Small intestine (tissue), 7 donors: ENCODE measurements at regions not wholly inside any gene's neighbourhood (a gene's known extent, or its start where the extent isn't known, plus 50 kb on each side); places are given as distances from the start of the nearest gene placed in this dataset.
"Not testable (repeated sequence)": the region's sequence is repeated elsewhere in the genome, so short reads cannot be mapped to it uniquely, and the experiment has no call there.

Experiments used
- DNase-seq, 2 donors: peaks; one replicate each; pipeline versions ENCODE4 v3.0.0 to v3.0.0-alpha.2; 2013
- FAIRE-seq: peaks from 2 replicates; lab custom pipeline; 2012; peaks lifted over from hg19 to GRCh38; lab: Jason Lieb, UNC
- H3K27ac ChIP-seq, 3 donors: one replicate each; pipeline ENCODE4 v1.5.1; 2013; ENCODE audit warnings: low read length in 2 of 3, mild to moderate bottlenecking in 2 of 3, control low read depth in 1 of 3, inconsistent platforms in 1 of 3, low read depth in 1 of 3, moderate library complexity in 1 of 3
- H3K27me3 ChIP-seq, 3 donors: one replicate each; pipeline ENCODE4 v1.6.1; 2013; ENCODE audit warnings: low read length in 3 of 3, inconsistent platforms in 1 of 3; ENCODE audit not compliant: control insufficient read depth in 3 of 3, insufficient read depth in 3 of 3
- H3K36me3 ChIP-seq, 3 donors: one replicate each; pipeline ENCODE4 v1.6.1; 2013; ENCODE audit warnings: low read length in 3 of 3, inconsistent platforms in 1 of 3, low read depth in 1 of 3, mild to moderate bottlenecking in 1 of 3, moderate library complexity in 1 of 3; ENCODE audit not compliant: control insufficient read depth in 3 of 3, insufficient read depth in 2 of 3
- H3K4me1 ChIP-seq, 3 donors: one replicate each; pipeline ENCODE4 v1.6.1; 2013; ENCODE audit warnings: low read length in 2 of 3, inconsistent platforms in 1 of 3, low read depth in 1 of 3, mild to moderate bottlenecking in 1 of 3, moderate library complexity in 1 of 3; ENCODE audit not compliant: control insufficient read depth in 3 of 3, insufficient read depth in 2 of 3
- H3K4me3 ChIP-seq, 3 donors: one replicate each; pipeline ENCODE4 v1.5.1; 2013; ENCODE audit warnings: low read length in 3 of 3, control low read depth in 1 of 3, inconsistent platforms in 1 of 3, low read depth in 1 of 3, mild to moderate bottlenecking in 1 of 3, moderate library complexity in 1 of 3
- H3K9me3 ChIP-seq, 2 donors: one replicate each; pipeline ENCODE4 v1.6.1; 2013; ENCODE audit warnings: low read depth in 1 of 2, low read length in 1 of 2; ENCODE audit not compliant: control insufficient read depth in 2 of 2, insufficient read depth in 1 of 2
- WGBS, 3 donors: extraction: QIAGEN DNeasy Blood & Tissue Kit; methylation state at CpG; one replicate each; pipeline ENCODE4 v1.1.7; 2013; 5-methylcytosine and 5-hydroxymethylcytosine counted together
- donor health status: healthy with polysubstance abuse.
- donor health status: control.
- donor health status: control.
- donor health status: Bipolar disorder and iron deficiency.
- donor health status: healthy.

DNA sequence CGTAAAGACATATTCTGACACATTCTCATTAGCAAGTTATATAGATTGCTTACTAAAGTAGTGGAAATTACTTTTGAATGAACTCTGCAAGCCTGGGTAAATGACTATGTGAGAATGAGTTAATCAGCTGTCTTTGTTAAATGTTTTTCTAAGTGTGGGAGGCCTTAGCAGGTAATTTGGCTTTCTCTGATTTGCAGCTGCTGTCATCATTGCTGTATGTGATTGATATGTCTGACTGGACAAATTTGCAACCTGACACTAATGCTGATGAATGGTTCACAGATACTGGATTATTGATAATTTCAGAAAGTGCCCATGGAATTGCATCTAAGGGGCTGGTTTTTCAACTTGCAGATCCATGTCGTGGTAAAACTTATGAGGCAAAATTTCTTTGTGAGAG is 372.2 kb upstream of the SGO1 start:
- H3K27me3 ChIP-seq: no peaks in the 10 kb centered on the region
- DNase-seq: no peak
- no peaks in the 10 kb centered on the region for H3K36me3 ChIP-seq
- no peak for FAIRE-seq
- H3K9me3 ChIP-seq: no peaks in the 10 kb centered on the region
- no peak overlapping the region for H3K4me3 ChIP-seq
- no peaks in the 10 kb centered on the region for H3K4me1 ChIP-seq
- H3K27ac ChIP-seq: no peak overlapping the region
- 72 to 82% (median 80%) methylated on average over 2 of the region's 2 CpGs for WGBS, 3 donors

DNA sequence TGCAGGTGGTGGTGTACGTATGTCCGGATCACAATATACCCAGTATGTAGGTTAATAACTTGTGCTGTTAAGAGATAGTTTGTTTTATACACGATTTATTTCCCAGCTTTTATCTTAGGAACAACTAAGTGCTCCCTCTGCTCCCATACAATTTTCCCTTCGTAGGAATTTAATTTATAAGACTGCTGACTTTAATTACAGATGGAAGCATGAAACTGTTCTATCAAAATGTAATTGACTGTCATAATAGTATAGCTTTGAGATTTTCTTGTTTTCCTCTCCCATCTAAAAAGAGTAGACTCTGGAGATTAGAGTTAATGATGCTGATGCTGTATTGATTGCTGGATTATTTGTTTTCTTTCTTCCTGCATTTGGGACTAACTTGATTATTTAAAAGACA is 370.7 kb upstream of the SGO1 start:
- 81 to 88% (median 86%) methylated on average over 4 of the region's 4 CpGs for WGBS, 3 donors
- H3K9me3 ChIP-seq: peaks cover 0 to 4% of the 10 kb centered on the region in 2 donors
- H3K27ac ChIP-seq: no peak overlapping the region
- no peak for FAIRE-seq
- DNase-seq: no peak
- no peaks in the 10 kb centered on the region for H3K27me3 ChIP-seq
- no peaks in the 10 kb centered on the region for H3K36me3 ChIP-seq
- H3K4me3 ChIP-seq: no peak overlapping the region
- H3K4me1 ChIP-seq: no peaks in the 10 kb centered on the region

DNA sequence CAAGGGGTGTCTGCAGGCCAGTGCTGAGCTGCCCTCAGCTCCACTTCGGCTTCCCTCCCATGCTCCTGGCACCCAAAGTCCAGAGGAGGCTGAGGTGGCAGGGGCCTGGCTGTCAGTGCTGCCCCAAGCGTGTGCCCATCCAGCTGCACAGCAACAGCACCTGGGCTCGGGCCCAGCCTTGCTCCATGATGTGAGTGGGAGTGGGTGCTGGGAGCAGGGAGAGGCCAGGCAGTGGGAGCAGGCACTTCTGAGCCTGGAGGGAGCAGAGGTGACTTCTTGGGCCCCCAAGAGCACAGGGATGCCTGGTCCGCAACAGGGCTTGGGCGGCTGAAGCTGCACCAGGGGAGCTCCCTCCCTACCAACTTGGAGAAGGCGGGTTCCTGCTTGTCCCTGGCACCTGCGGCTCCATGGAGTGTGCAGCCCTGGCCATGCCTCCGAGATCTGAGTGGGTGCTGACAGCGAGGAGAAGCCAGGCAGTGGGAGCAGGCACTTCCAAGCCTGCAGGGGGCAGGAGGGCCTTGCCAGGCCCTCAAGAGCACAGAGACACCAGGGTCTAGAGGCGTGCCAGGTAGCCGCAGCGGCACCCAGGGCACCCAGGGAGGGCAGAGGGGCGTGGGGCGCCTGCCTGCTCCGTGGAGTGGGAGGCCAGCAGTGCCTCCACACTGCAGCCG is 366.7 kb upstream of the SGO1 start:
- Histone ChIP-seq H3K27me3 (no peaks in the 10 kb centered on the region), H3K4me3 (no peak overlapping the region), H3K9me3 (peaks cover 0 to 9% of the 10 kb centered on the region in 2 donors), H3K36me3 (no peaks in the 10 kb centered on the region), H3K27ac (no peak overlapping the region), H3K4me1 (no peaks in the 10 kb centered on the region)
- DNase-seq: no peak
- no peak for FAIRE-seq
- WGBS, 3 donors: 87 to 89% (median 88%) methylated on average over 13 to 16 of the region's 16 CpGs

DNA sequence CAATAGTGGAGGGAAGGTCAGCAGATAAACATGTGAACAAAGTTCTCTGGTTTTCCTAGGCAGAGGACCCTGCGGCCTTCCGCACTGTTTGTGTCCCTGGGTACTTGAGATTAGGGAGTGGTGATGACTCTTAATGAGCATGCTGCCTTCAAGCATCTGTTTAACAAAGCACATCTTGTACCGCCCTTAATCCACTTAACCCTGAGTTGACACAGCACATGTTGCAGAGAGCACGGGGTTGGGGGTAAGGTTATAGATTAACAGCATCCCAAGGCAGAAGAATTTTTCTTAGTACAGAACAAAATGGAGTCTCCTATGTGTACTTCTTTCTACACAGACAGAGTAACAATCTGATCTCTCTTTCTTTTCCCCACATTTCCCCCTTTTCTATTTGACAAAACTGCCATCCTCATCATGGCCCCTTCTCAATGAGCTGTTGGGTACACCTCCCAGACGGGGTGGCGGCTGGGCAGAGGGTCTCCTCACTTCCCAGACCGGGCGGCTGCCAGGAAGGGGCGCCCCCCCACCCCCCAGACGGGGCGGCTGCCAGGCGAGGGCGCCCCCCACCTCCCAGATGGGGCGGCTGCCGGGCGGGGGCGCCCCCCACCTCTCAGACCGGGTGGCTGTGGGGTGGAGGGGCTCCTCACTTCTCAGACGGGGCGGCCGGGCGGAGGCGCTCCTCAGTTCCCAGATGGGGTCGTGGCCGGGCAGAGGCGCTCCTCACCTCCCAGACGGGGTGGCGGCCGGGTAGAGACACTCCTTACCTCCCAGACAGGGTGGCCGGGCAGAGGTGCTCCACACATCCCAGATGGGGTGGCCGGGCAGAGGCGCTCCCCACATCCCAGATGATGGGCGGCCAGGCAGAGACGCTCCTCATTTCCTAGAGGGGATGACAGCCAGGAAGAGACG is 361.6 kb upstream of the SGO1 start:
- not testable (repeated sequence) for DNase-seq, H3K4me3 ChIP-seq, H3K36me3 ChIP-seq, H3K4me1 ChIP-seq, H3K27ac ChIP-seq, H3K9me3 ChIP-seq, FAIRE-seq, H3K27me3 ChIP-seq
- 88 to 92% (median 90%) methylated on average over 31 to 35 of the region's 35 CpGs for WGBS, 3 donors

DNA sequence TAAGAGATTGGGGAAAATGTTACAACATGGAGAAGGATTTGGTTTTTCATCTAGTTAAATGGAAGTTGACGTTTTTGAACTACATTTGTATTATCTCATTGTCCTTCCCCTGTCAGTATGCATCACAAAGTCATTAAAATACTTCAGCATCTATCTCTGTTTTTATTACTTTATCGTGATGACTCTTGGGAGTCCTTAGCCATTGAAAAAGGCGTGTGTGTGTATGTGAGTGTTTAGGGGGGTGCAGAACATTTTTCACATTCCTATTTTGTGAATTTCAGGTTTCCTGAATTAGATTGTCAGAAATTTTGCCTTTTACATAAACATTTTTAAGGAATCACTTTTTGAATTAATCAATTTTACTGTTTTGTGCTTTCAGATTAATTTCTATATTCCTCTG is 360.6 kb upstream of the SGO1 start:
- Histone ChIP-seq H3K4me3 (no peak overlapping the region), H3K9me3 (peaks cover 0 to 5% of the 10 kb centered on the region in 2 donors), H3K36me3 (no peaks in the 10 kb centered on the region), H3K27me3 (no peaks in the 10 kb centered on the region), H3K4me1 (no peaks in the 10 kb centered on the region), H3K27ac (no peak overlapping the region)
- 37 to 51% (median 51%) methylated on average over 3 of the region's 3 CpGs for WGBS, 3 donors
- FAIRE-seq: no peak
- no peak for DNase-seq

DNA sequence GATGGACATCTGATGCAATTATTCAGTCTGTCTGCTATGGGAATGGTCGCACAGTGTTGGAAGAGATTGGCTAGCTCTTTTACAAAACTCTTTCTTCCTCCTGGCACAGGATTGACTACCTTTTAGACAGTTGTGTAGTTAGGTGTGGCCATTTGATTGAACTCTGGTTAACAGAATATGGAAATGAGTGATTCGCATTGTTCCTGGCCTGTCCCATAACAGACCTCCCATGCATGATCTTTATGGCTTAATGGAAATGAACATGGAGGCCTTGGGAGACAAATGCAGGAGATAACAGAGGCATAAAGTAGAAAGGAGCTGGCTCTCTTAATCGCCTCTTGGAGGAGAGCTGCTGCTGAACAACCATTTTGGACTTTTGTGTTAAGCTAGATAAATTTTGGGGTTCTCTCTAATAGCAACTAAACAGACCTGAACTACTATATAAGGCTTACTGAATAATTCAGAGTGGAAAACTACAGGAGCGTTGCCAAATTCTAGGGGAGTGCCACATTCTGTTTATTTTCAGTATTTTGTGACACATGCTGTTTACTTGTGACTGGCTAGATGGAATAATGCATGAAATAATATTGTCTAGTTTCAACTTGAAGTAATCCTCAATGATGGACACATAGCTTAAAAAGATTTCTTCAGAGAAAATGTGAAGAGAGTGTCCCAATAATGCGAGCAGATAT is 357.7 kb upstream of the SGO1 start:
- H3K9me3 ChIP-seq: peaks cover 0 to 5% of the 10 kb centered on the region in 2 donors

DNA sequence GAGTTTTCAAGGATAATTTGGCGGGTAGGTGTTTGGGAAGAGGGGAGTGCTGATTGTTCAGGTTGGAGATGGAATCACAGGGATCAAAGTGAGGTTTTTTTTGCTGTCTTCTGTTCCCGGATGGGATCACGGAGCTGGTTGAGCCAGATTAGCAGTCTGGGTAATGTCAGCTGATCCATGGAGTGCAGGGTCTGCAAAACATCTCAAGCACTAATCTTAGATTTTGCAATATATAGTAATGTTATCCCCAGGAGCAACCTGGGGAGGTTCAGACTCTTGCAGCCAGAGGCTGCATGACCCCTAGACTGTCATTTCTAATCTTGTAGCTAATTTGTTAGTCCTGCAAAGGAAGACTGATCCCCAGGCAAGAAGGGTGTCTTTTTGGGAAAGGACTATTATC is 354.1 kb upstream of the SGO1 start:
- Histone ChIP-seq H3K27ac (no peak overlapping the region), H3K36me3 (no peaks in the 10 kb centered on the region), H3K27me3 (no peaks in the 10 kb centered on the region), H3K4me1 (no peaks in the 10 kb centered on the region), H3K9me3 (no peaks in the 10 kb centered on the region), H3K4me3 (no peak overlapping the region)
- no peak for DNase-seq
- FAIRE-seq: no peak
- 66 to 86% (median 76%) methylated on average over 3 of the region's 3 CpGs for WGBS, 3 donors

More for the DNA sequence above, 357.7 kb upstream of the SGO1 start:
- no peaks in the 10 kb centered on the region for H3K4me1 ChIP-seq
- no peaks in the 10 kb centered on the region for H3K27me3 ChIP-seq
- H3K4me3 ChIP-seq: no peak overlapping the region
- no peak for FAIRE-seq
- H3K36me3 ChIP-seq: no peaks in the 10 kb centered on the region
- DNase-seq: no peak
- WGBS, 3 donors: 84 to 88% (median 84%) methylated on average over 5 of the region's 5 CpGs
- H3K27ac ChIP-seq: no peak overlapping the region

DNA sequence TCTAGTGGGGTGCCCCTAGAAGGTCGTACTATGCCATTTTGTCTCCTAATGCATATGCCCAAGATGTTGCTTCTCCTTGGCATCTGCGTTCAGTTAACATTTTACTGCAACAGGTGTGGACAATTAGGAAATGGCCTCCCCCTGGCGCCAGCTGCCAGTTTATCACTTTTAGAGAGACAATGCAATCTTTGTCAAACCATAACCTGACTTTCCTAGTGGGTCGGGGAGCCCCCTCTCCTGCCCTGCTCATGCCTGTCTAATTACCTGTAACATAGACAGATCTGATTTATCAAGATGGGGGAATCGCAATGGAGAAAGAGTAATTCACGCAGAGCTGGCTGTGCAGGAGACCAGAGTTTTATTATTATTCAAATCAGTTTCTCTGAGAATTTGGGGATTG is 353.7 kb upstream of the SGO1 start:
- DNase-seq (no peak), FAIRE-seq (no peak)
- Histone ChIP-seq H3K36me3 (no peaks in the 10 kb centered on the region), H3K4me1 (no peaks in the 10 kb centered on the region), H3K27ac (no peak overlapping the region), H3K27me3 (no peaks in the 10 kb centered on the region), H3K4me3 (no peak overlapping the region), H3K9me3 (no peaks in the 10 kb centered on the region)
- 36 to 60% (median 48%) methylated on average over 6 of the region's 6 CpGs for WGBS, 3 donors
